GM10248 (cell line): ENCODE measurements at regions not wholly inside any gene's neighbourhood (a gene's known extent, or its start where the extent isn't known, plus 50 kb on each side); places are given as distances from the start of the nearest gene placed in this dataset.
"Not testable (repeated sequence)": the region's sequence is repeated elsewhere in the genome, so short reads cannot be mapped to it uniquely, and the experiment has no call there.

ENCODE experiments used
- CTCF ChIA-PET: fragments of 300-600 bp; sonication (Branson Sonifier 250); formaldehyde crosslinking; extraction: SDS; loops from one replicate; lab custom pipeline; 2021; ENCODE audit warnings: antibody characterized with exemption; lab: Yijun Ruan, JAX
- POLR2A ChIA-PET: fragments of 350-650 bp; sonication (Branson Sonifier 250); formaldehyde crosslinking; extraction: SDS; loops from one replicate; lab custom pipeline; 2020; ENCODE audit warnings: antibody characterized with exemption; lab: Yijun Ruan, JAX
- DNase-seq: peaks from one replicate; pipeline ENCODE4 v3.0.0; 2012; ENCODE audit errors: extremely low spot score
- CTCF ChIP-seq: IDR thresholded peaks from 2 replicates; pipeline ENCODE4 v1.5.1; 2012; ENCODE audit warnings: mild to moderate bottlenecking, low read depth; ENCODE audit errors: extremely low read depth, missing control alignments, control extremely low read depth

- no peak for DNase-seq
- TF ChIP-seq CTCF = no peak
- ChIA-PET POLR2A (no interaction called here), CTCF (no interaction called here)
Measured at GRCh38 chr14:92244805-92245204, 78.2 kb upstream of the SLC24A4 start.

GRCh38 chr14:92247341-92247740 lies 75.6 kb upstream of the SLC24A4 start:
- CTCF ChIA-PET = interaction anchor here (0.7 to 1.5 kb wide), 2 partner anchors 11 to 17 kb away, joined by 3 to 4 read pairs; no protein-coding TSS in a partner anchor
- no peak for TF ChIP-seq CTCF
- POLR2A ChIA-PET = interaction anchor here (0.7 kb wide), 1 partner anchor 30 kb away, joined by 7 read pairs; no protein-coding TSS in a partner anchor
- no peak for DNase-seq

GRCh38 chr14:92247947-92248346 lies 75.0 kb upstream of the SLC24A4 start:
- DNase-seq = no peak
- no peak for TF ChIP-seq CTCF
- ChIA-PET POLR2A (no interaction called here), CTCF (no interaction called here)

GRCh38 chr14:92248696-92249095 lies 74.3 kb upstream of the SLC24A4 start:
- DNase-seq = no peak
- POLR2A ChIA-PET = no interaction called here
- no peak for TF ChIP-seq CTCF
- CTCF ChIA-PET = interaction anchor here (0.9 to 1.2 kb wide), 2 partner anchors 8 to 9 kb away, joined by 3 read pairs; no protein-coding TSS in a partner anchor

GRCh38 chr14:92250366-92250765 lies 72.6 kb upstream of the SLC24A4 start:
- DNase-seq, POLR2A ChIA-PET: not testable (repeated sequence)
- CTCF ChIA-PET = interaction anchor here (1.6 kb wide), 1 partner anchor 10 kb away, joined by 5 read pairs; no protein-coding TSS in a partner anchor

GRCh38 chr14:92252323-92252722 lies 70.6 kb upstream of the SLC24A4 start:
- DNase-seq = no peak
- no peak for TF ChIP-seq CTCF
- ChIA-PET POLR2A (no interaction called here), CTCF (interaction anchor here (0.9 kb wide), 1 partner anchor 11 kb away, joined by 3 read pairs; no protein-coding TSS in a partner anchor)

GRCh38 chr14:92253381-92253894 lies 69.5 kb upstream of the SLC24A4 start:
- POLR2A ChIA-PET = no interaction called here
- DNase-seq = no peak
- CTCF ChIA-PET = no interaction called here
- TF ChIP-seq CTCF = no peak
